SH-SY5Y (cell line): ENCODE measurements at regions not wholly inside any gene's neighbourhood (a gene's known extent, or its start where the extent isn't known, plus 50 kb on each side); places are given as distances from the start of the nearest gene placed in this dataset.

ENCODE experiments used
- GATA2 ChIP-seq: IDR thresholded peaks from 2 replicates; pipeline ENCODE4 v1.6.1; 2011; ENCODE audit warnings: mild to moderate bottlenecking, low read depth, low read length
- GATA3 ChIP-seq: IDR thresholded peaks from 2 replicates; pipeline ENCODE4 v1.6.1; 2011; ENCODE audit warnings: low read depth, mild to moderate bottlenecking, low read length, moderate library complexity

DNA sequence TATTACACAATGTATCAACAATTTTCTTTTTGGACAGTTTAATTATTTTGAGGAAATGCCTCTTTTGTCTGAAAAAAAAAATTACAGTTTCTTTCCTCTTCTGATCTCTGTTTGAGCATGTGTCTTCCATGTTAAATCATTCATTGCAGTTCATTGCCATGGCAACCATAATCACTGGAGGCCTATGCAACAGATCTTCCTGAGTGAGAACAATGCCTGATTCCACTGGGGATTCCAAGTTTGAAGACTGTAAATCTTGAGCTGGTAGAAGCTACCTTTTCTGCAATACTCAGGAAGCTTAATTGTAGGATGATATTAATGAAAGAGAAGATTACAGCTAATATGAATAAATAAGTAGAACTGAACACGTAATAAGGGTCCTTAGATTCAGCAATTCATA, 721.4 kb upstream of the CNTNAP5 start:
- no peak for TF ChIP-seq GATA3
- no peak for TF ChIP-seq GATA2
